Spleen (tissue), 11 donors: ENCODE measurements at regions not wholly inside any gene's neighbourhood (a gene's known extent, or its start where the extent isn't known, plus 50 kb on each side); places are given as distances from the start of the nearest gene placed in this dataset.

Experiments
- DNase-seq: peaks from one replicate; pipeline ENCODE4 v3.0.0-alpha.2; 2020
- H3K27ac ChIP-seq, 8 donors: fragments of 200-600 bp; sonication (generic) in 7 of 8; 1 replicate in 4 of 8; 2 replicates in 4 of 8; pipeline versions ENCODE4 v1.5.0 to v1.8.0; 2016 to 2021; ENCODE audit warnings: inconsistent platforms in 4 of 8, mild to moderate bottlenecking in 4 of 8, moderate library complexity in 1 of 8
- H3K27me3 ChIP-seq, 7 donors: fragments of 200-600 bp; sonication (generic) in 6 of 7; replicated peaks in 1 of 7; 1 replicate in 4 of 7; 2 replicates in 3 of 7; pipeline versions ENCODE4 v1.5.0 to v1.8.0; 2016 to 2021; ENCODE audit warnings: inconsistent platforms in 3 of 7, mild to moderate bottlenecking in 1 of 7
- H3K36me3 ChIP-seq, 6 donors: fragments of 200-600 bp; sonication (generic) in 5 of 6; 1 replicate in 4 of 6; 2 replicates in 2 of 6; pipeline versions ENCODE4 v1.5.0 to v1.8.0; 2016 to 2021; ENCODE audit warnings: inconsistent platforms in 2 of 6
- H3K4me1 ChIP-seq, 6 donors: fragments of 200-600 bp; sonication (generic) in 5 of 6; 1 replicate in 3 of 6; 2 replicates in 3 of 6; pipeline versions ENCODE4 v1.5.0 to v1.8.0; 2016 to 2021; ENCODE audit warnings: inconsistent platforms in 3 of 6
- H3K4me3 ChIP-seq, 8 donors: fragments of 200-600 bp; sonication (generic) in 7 of 8; 1 replicate in 4 of 8; 2 replicates in 4 of 8; pipeline versions ENCODE4 v1.5.0 to v1.8.0; 2016 to 2021; ENCODE audit warnings: inconsistent platforms in 4 of 8, mild to moderate bottlenecking in 4 of 8, moderate library complexity in 2 of 8
- H3K9me3 ChIP-seq, 8 donors: fragments of 200-600 bp; sonication (generic) in 7 of 8; 1 replicate in 4 of 8; 2 replicates in 4 of 8; pipeline versions ENCODE4 v1.5.0 to v1.8.0; 2016 to 2021; ENCODE audit warnings: inconsistent platforms in 4 of 8
- CTCF ChIP-seq, 11 experiments: fragments of 200-600 bp in 7 of 11; fragments of 450-650 bp in 4 of 11; sonication (generic) in 4 of 11; IDR thresholded peaks in 8 of 11; conservative IDR thresholded peaks in 3 of 11; 1 replicate in 7 of 11; 2 replicates in 4 of 11; pipeline versions ENCODE4 v1.4.0 to v1.8.0; 2016 to 2021; ENCODE audit warnings: antibody characterized with exemption in 11 of 11, inconsistent platforms in 4 of 11, mild to moderate bottlenecking in 1 of 11
- POLR2A ChIP-seq, 3 donors: fragments of 450-650 bp; IDR thresholded peaks; one replicate each; pipeline ENCODE4 v1.5.1; 2017; ENCODE audit warnings: antibody characterized with exemption in 3 of 3, mild to moderate bottlenecking in 1 of 3
- POLR2AphosphoS5 ChIP-seq, 3 donors: sonication (generic); formaldehyde crosslinking; IDR thresholded peaks; one replicate each; pipeline ENCODE4 v1.5.1; 2017; ENCODE audit warnings: antibody characterized with exemption in 3 of 3
- WGBS, 5 donors: extraction: QIAGEN DNeasy Blood & Tissue Kit in 3 of 5; methylation state at CpG; one replicate each; pipeline versions ENCODE4 v1.1.5 to v1.1.7; 2013 to 2018; 5-methylcytosine and 5-hydroxymethylcytosine counted together
- intact Hi-C: fragments of 100-400 bp; cut with DNase I; formaldehyde crosslinking; loops from one replicate; pipeline ENCODE4 v1.15.0; 2023; ENCODE audit warnings: low total_unique reads
- donor health status: healthy with polysubstance abuse.
- donor health status: DM: no; HTN: no; CAD: no; lungs with moderate emphysema.
- donor health status: DM: no; HTN: no; CAD: no.
- donor health status: Bipolar disorder and iron deficiency.
- donor health status: healthy.
- donor health status: DM: no; HTN: no; CAD: no.
- donor health status: DM: yes; HTN: yes; CAD: no.

GRCh38 chr18:34647251-34647650 lies 62.8 kb upstream of the DTNA start:
- DNase-seq = no peak

GRCh38 chr18:34648269-34648985 lies 61.7 kb upstream of the DTNA start:
- no peaks in the 10 kb centered on the region for H3K9me3 ChIP-seq
- no peak overlapping the region for H3K4me3 ChIP-seq
- H3K27ac ChIP-seq = no peak overlapping the region
- H3K27me3 ChIP-seq = no peaks in the 10 kb centered on the region
- H3K36me3 ChIP-seq = no peaks in the 10 kb centered on the region
- DNase-seq = no peak
- no peaks in the 10 kb centered on the region for H3K4me1 ChIP-seq
- intact Hi-C loops = no loop called here
- TF ChIP-seq CTCF (IDR thresholded peaks at IDR 0.05 in 8 of 11, conservative IDR thresholded peaks at IDR 0.05 in 3 of 11) = no peak
- TF ChIP-seq POLR2A (IDR thresholded peaks at IDR 0.05) = no peak
- no peak for TF ChIP-seq POLR2AphosphoS5 (IDR thresholded peaks at IDR 0.05)
- WGBS, 5 donors = 82 to 96% (median 83%) methylated on average over 3 of the region's 3 CpGs

More at GRCh38 chr18:34647251-34647650, 62.8 kb upstream of the DTNA start:
- Histone ChIP-seq H3K4me3 (no peak overlapping the region), H3K4me1 (no peaks in the 10 kb centered on the region), H3K9me3 (no peaks in the 10 kb centered on the region), H3K27me3 (no peaks in the 10 kb centered on the region), H3K36me3 (no peaks in the 10 kb centered on the region), H3K27ac (no peak overlapping the region)
- TF ChIP-seq POLR2AphosphoS5 (IDR thresholded peaks at IDR 0.05) (no peak), CTCF (IDR thresholded peaks at IDR 0.05 in 8 of 11, conservative IDR thresholded peaks at IDR 0.05 in 3 of 11) (no peak)
- intact Hi-C loops = no loop called here
- 66 to 83% (median 80%) methylated on average over 4 of the region's 4 CpGs for WGBS, 5 donors

DNA sequence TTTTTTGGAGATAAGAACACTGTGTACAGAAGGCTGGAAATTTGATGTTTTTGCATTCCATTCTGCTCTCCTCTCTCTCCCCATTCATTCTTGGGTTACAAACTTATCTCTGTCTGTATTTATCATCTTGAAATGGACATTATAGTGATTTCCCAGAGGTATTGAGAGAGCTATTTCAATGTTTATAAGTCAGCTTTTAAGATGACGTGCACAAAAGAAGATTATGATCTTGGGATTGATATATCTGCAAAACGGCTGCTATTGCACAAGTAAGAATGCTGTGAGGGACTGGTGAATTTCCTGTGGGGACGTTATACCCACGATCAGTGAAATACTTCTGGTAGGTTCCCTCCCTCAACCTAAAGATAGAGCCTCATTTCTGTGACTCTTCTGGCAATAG lies 61.0 kb upstream of the DTNA start:
- WGBS, 5 donors = 15 to 20% (median 19%) methylated on average over 4 of the region's 4 CpGs
- intact Hi-C loops = no loop called here

More for the DNA sequence above, 61.0 kb upstream of the DTNA start:
- Histone ChIP-seq H3K4me3 (no peak overlapping the region), H3K27me3 (no peaks in the 10 kb centered on the region), H3K9me3 (no peaks in the 10 kb centered on the region), H3K27ac (no peak overlapping the region), H3K4me1 (no peaks in the 10 kb centered on the region), H3K36me3 (no peaks in the 10 kb centered on the region)
- no peak for TF ChIP-seq POLR2AphosphoS5 (IDR thresholded peaks at IDR 0.05)
- TF ChIP-seq POLR2A (IDR thresholded peaks at IDR 0.05) = no peak
- no peak for TF ChIP-seq CTCF (IDR thresholded peaks at IDR 0.05 in 8 of 11, conservative IDR thresholded peaks at IDR 0.05 in 3 of 11)
- DNase-seq = no peak
